IMR-90 (cell line): ENCODE measurements at regions not wholly inside any gene's neighbourhood (a gene's known extent, or its start where the extent isn't known, plus 50 kb on each side); places are given as distances from the start of the nearest gene placed in this dataset.

Source experiments
- BHLHE40 ChIP-seq: fragments of 150-350 bp; IDR thresholded peaks from 2 replicates; pipeline ENCODE4 v1.6.1; 2016; ENCODE audit warnings: mild to moderate bottlenecking, low read depth, low read length
- CEBPB ChIP-seq: IDR thresholded peaks from 2 replicates; pipeline ENCODE4 v1.6.1; 2012; ENCODE audit warnings: low read depth, low read length, improper control_type of control experiment
- FOS ChIP-seq: fragments of 150-350 bp; IDR thresholded peaks from 2 replicates; pipeline ENCODE4 v1.6.1; 2016; ENCODE audit warnings: low read depth, low read length
- MAFK ChIP-seq: IDR thresholded peaks from 2 replicates; pipeline ENCODE4 v1.6.1; 2012; ENCODE audit warnings: low read depth, low read length, improper control_type of control experiment
- MAZ ChIP-seq: IDR thresholded peaks from 2 replicates; pipeline ENCODE4 v1.6.1; 2012; ENCODE audit warnings: low read depth, mild to moderate bottlenecking, low read length, improper control_type of control experiment, moderate library complexity, borderline replicate concordance
- MXI1 ChIP-seq: IDR thresholded peaks from 2 replicates; pipeline ENCODE4 v1.6.1; 2012; ENCODE audit warnings: low read depth, mild to moderate bottlenecking, low read length, moderate library complexity, borderline replicate concordance
- POLR2A ChIP-seq: IDR thresholded peaks from 2 replicates; pipeline ENCODE4 v1.6.1; 2012; ENCODE audit warnings: mild to moderate bottlenecking, low read depth, low read length
- RAD21 ChIP-seq: IDR thresholded peaks from 2 replicates; pipeline ENCODE4 v1.6.1; 2012; ENCODE audit warnings: low read length, improper control_type of control experiment
- RFX5 ChIP-seq: IDR thresholded peaks from 2 replicates; pipeline ENCODE4 v1.8.0; 2012; ENCODE audit warnings: low read depth, mild to moderate bottlenecking, low read length, moderate library complexity
- SMC3 ChIP-seq: fragments of 150-350 bp; IDR thresholded peaks from 2 replicates; pipeline ENCODE4 v1.6.1; 2016; ENCODE audit warnings: low read depth, mild to moderate bottlenecking, antibody characterized with exemption, low read length, moderate library complexity
- TF ChIP-seq, protein P1 (sequence below): conservative IDR thresholded peaks from 2 replicates; pipeline ENCODE4 v1.5.1; 2012; ENCODE audit warnings: mild to moderate bottlenecking, low read depth, low read length, improper control_type of control experiment

DNA sequence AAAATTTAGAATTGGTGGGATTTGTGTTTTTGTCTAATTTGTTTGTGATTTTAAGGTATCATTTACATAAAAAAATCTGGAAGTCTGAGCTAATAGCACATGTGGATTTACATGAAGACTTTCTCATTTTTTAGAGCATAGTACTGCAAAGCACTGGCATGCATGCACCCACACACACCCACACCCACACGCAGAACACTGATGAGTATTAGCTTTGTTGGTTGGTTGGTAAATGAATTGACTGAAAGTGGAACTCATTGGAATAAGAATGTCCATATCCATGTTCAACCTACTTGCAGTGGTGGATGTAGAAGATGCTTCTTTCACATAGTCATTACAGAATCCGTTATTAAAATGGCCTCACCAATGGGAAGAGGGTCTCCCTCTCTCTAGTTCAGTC is 475.8 kb downstream of the PLCL1 start:
- TF ChIP-seq, protein P1, sequence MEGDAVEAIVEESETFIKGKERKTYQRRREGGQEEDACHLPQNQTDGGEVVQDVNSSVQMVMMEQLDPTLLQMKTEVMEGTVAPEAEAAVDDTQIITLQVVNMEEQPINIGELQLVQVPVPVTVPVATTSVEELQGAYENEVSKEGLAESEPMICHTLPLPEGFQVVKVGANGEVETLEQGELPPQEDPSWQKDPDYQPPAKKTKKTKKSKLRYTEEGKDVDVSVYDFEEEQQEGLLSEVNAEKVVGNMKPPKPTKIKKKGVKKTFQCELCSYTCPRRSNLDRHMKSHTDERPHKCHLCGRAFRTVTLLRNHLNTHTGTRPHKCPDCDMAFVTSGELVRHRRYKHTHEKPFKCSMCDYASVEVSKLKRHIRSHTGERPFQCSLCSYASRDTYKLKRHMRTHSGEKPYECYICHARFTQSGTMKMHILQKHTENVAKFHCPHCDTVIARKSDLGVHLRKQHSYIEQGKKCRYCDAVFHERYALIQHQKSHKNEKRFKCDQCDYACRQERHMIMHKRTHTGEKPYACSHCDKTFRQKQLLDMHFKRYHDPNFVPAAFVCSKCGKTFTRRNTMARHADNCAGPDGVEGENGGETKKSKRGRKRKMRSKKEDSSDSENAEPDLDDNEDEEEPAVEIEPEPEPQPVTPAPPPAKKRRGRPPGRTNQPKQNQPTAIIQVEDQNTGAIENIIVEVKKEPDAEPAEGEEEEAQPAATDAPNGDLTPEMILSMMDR: no peak
- TF ChIP-seq RFX5: no peak
- TF ChIP-seq RAD21: no peak
- TF ChIP-seq POLR2A: no peak
- TF ChIP-seq MAZ: no peak
- TF ChIP-seq MAFK: no peak
- no peak for TF ChIP-seq MXI1
- no peak for TF ChIP-seq BHLHE40
- TF ChIP-seq CEBPB: no peak
- TF ChIP-seq SMC3: no peak
- no peak for TF ChIP-seq FOS
